ENCODE measurements at regions not wholly inside any gene's neighbourhood (a gene's known extent, or its start where the extent isn't known, plus 50 kb on each side); places are given as distances from the start of the nearest gene placed in this dataset.
A peak's percentile ranks its signal among the peaks of the same experiment; 100 is the strongest.

DNA sequence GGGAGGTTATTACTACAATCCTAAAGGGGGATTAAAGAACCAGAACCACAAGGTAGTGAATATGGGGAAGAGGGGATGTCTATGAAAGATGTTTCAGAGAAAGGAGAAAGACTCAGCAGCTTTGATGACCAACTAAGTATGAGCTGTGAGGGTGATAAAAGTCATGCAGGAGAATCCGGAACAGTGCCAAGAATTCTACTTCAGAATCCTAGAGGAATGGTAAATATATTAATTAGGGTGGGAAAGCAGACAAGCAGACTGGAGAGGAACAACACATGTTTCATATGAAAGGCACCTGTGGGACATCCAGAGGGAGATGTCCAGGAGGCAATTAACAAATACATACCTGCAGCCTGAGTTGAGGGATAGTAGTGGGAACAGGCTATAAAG is 642.2 kb upstream of the DIPK2B start:
- Histone ChIP-seq H2BK120ac (ENCODE audit: low read depth, low read length, poor library complexity, severe bottlenecking) (no peak overlapping the region), H3K9me3 (ENCODE audit: control insufficient read depth, low read depth, low read length) (no peaks in the 10 kb centered on the region), H2BK12ac (ENCODE audit: insufficient read length, low read depth, low read length) (no peak overlapping the region), H4K5ac (ENCODE audit: insufficient read length, low read depth, low read length) (no peak overlapping the region), H3K79me2 (ENCODE audit: insufficient read depth, low read length) (peaks cover 47% of the 10 kb centered on the region), H3K23ac (ENCODE audit: insufficient read length, low read depth, low read length) (no peak overlapping the region), H3K4me1 (ENCODE audit: insufficient read depth, low read length) (no peaks in the 10 kb centered on the region), H4K8ac (replicated peaks; ENCODE audit: insufficient read length, low read depth, low read length) (no peak overlapping the region), H3T11ph (ENCODE audit: low read length) (no peak overlapping the region), H3K14ac (ENCODE audit: insufficient read depth, low read length) (no peak overlapping the region), H3K4me2 (ENCODE audit: insufficient read depth, insufficient read length, low read length) (no peak overlapping the region), H2AK5ac (ENCODE audit: insufficient read length, low read length) (no peak overlapping the region), H3K18ac (ENCODE audit: insufficient read length, low read depth, low read length) (no peak overlapping the region), H2BK5ac (ENCODE audit: insufficient read length, low read length) (no peak overlapping the region), H4K91ac (ENCODE audit: insufficient read length, low read depth, low read length) (no peak overlapping the region), H3K27ac (ENCODE audit: insufficient read length, low read depth, low read length) (no peak overlapping the region), H3K23me2 (ENCODE audit: insufficient read length, low read depth, low read length, poor library complexity, severe bottlenecking) (no peaks in the 10 kb centered on the region), H2AFZ (ENCODE audit: low read length) (no peak overlapping the region), H4K20me1 (ENCODE audit: control insufficient read depth, insufficient read depth, insufficient read length) (no peaks in the 10 kb centered on the region), H3K79me1 (ENCODE audit: insufficient read depth, low read depth, low read length, poor library complexity, severe bottlenecking) (no peaks in the 10 kb centered on the region), H2BK15ac (ENCODE audit: low read depth, low read length) (no peak overlapping the region), H3K56ac (ENCODE audit: insufficient read length, low read depth, low read length) (no peak overlapping the region), H2BK20ac (ENCODE audit: low read depth, low read length, poor library complexity, severe bottlenecking) (no peak overlapping the region), H3K4ac (ENCODE audit: low read depth, low read length) (no peak overlapping the region), H3K27me3 (ENCODE audit: insufficient read depth, low read length) (no peaks in the 10 kb centered on the region), H3K9ac (ENCODE audit: extremely low read depth, insufficient read length, low read length) (no peak overlapping the region)
- DNase-seq, result no peak
- H3K36me3 Mint-ChIP-seq (ENCODE audit: insufficient read depth in 1 of 3, low read depth in 3 of 3), result peaks cover 57 to 88% (median 83%) of the 10 kb centered on the region in 3 experiments
- H3K27ac Mint-ChIP-seq, result 0 out of 7 replicates have a peak overlapping the region, but pooled peaks of 1 of the 3 experiments have one; percentile 24
- no CpG with 5 or more reads among the region's 1 CpG for WGBS (ENCODE audit: extremely low coverage, insufficient read length, low lambda C conversion rate)
- H3K27me3 Mint-ChIP-seq (ENCODE audit: low read depth), result no peaks in the 10 kb centered on the region; the same call in 1 of the 2 replicates
- TF ChIP-seq, protein P1, sequence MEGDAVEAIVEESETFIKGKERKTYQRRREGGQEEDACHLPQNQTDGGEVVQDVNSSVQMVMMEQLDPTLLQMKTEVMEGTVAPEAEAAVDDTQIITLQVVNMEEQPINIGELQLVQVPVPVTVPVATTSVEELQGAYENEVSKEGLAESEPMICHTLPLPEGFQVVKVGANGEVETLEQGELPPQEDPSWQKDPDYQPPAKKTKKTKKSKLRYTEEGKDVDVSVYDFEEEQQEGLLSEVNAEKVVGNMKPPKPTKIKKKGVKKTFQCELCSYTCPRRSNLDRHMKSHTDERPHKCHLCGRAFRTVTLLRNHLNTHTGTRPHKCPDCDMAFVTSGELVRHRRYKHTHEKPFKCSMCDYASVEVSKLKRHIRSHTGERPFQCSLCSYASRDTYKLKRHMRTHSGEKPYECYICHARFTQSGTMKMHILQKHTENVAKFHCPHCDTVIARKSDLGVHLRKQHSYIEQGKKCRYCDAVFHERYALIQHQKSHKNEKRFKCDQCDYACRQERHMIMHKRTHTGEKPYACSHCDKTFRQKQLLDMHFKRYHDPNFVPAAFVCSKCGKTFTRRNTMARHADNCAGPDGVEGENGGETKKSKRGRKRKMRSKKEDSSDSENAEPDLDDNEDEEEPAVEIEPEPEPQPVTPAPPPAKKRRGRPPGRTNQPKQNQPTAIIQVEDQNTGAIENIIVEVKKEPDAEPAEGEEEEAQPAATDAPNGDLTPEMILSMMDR (conservative IDR thresholded peaks at IDR 0.05), result no peak
- H3K4me1 Mint-ChIP-seq, result peaks cover 10 to 29% of the 10 kb centered on the region in 2 experiments
- peaks cover 36 to 56% of the 10 kb centered on the region in 2 experiments for H3K9me3 Mint-ChIP-seq
- no peak overlapping the region for H3K4me3 Mint-ChIP-seq
